Glutamatergic neuron (in vitro differentiated cells): ENCODE measurements at regions not wholly inside any gene's neighbourhood (a gene's known extent, or its start where the extent isn't known, plus 50 kb on each side); places are given as distances from the start of the nearest gene placed in this dataset.

Experiments
- DNase-seq: peaks from one replicate; pipeline ENCODE4 v3.0.0; 2022
- H3K27ac Mint-ChIP-seq: one replicate; pipeline ENCODE4 v1.8.0; 2020; ENCODE audit warnings: mild to moderate bottlenecking, mixed read lengths, inconsistent platforms; ENCODE audit not compliant: unreplicated experiment
- H3K27me3 Mint-ChIP-seq: one replicate; pipeline ENCODE4 v1.8.0; 2020; ENCODE audit warnings: mild to moderate bottlenecking, moderate library complexity, mixed read lengths, inconsistent platforms; ENCODE audit not compliant: unreplicated experiment
- H3K36me3 Mint-ChIP-seq: one replicate; pipeline ENCODE4 v1.8.0; 2020; ENCODE audit warnings: mild to moderate bottlenecking, mixed read lengths, inconsistent platforms; ENCODE audit not compliant: unreplicated experiment
- H3K4me1 Mint-ChIP-seq: one replicate; pipeline ENCODE4 v1.8.0; 2020; ENCODE audit warnings: mild to moderate bottlenecking, low read depth, mixed read lengths, inconsistent platforms; ENCODE audit not compliant: unreplicated experiment
- H3K4me3 Mint-ChIP-seq: one replicate; pipeline ENCODE4 v1.8.0; 2020; ENCODE audit warnings: mild to moderate bottlenecking, mixed read lengths, inconsistent platforms; ENCODE audit not compliant: unreplicated experiment
- H3K9me3 Mint-ChIP-seq: one replicate; pipeline ENCODE4 v1.8.0; 2020; ENCODE audit warnings: mild to moderate bottlenecking, moderate library complexity, mixed read lengths, inconsistent platforms; ENCODE audit not compliant: unreplicated experiment
- CTCF ChIP-seq: fragments of 200-600 bp; sonication (generic); IDR thresholded peaks from one replicate; pipeline ENCODE4 v1.5.0; 2021; ENCODE audit not compliant: partially characterized antibody, unreplicated experiment

GRCh38 chr12:127565241-127565640 is 701.7 kb upstream of the TMEM132C start:
- H3K27me3 Mint-ChIP-seq = peaks cover 13% of the 10 kb centered on the region
- H3K9me3 Mint-ChIP-seq = peaks cover 12% of the 10 kb centered on the region
- DNase-seq = no peak
- TF ChIP-seq CTCF = no peak
- no peak overlapping the region for H3K4me3 Mint-ChIP-seq
- no peaks in the 10 kb centered on the region for H3K4me1 Mint-ChIP-seq
- H3K27ac Mint-ChIP-seq = no peak overlapping the region
- H3K36me3 Mint-ChIP-seq = peaks cover 8% of the 10 kb centered on the region

- peaks cover 4% of the 10 kb centered on the region for H3K4me1 Mint-ChIP-seq
- no peak for TF ChIP-seq CTCF
- H3K4me3 Mint-ChIP-seq = no peak overlapping the region
- H3K9me3 Mint-ChIP-seq = peaks cover 12% of the 10 kb centered on the region
- peaks cover 20% of the 10 kb centered on the region for H3K27me3 Mint-ChIP-seq
- H3K36me3 Mint-ChIP-seq = peaks cover 8% of the 10 kb centered on the region
- no peak for DNase-seq
- H3K27ac Mint-ChIP-seq = no peak overlapping the region
Measured at GRCh38 chr12:127567531-127567930, 699.4 kb upstream of the TMEM132C start.

- no peak overlapping the region for H3K27ac Mint-ChIP-seq
- H3K9me3 Mint-ChIP-seq = peaks cover 12% of the 10 kb centered on the region
- H3K4me3 Mint-ChIP-seq = no peak overlapping the region
- H3K4me1 Mint-ChIP-seq = peaks cover 7% of the 10 kb centered on the region
- peaks cover 22% of the 10 kb centered on the region for H3K27me3 Mint-ChIP-seq
- H3K36me3 Mint-ChIP-seq = peaks cover 8% of the 10 kb centered on the region
- DNase-seq = no peak
- no peak for TF ChIP-seq CTCF
Measured at GRCh38 chr12:127570387-127570786, 696.6 kb upstream of the TMEM132C start.

GRCh38 chr12:127570793-127571360 is 696.1 kb upstream of the TMEM132C start:
- TF ChIP-seq CTCF = no peak
- no peak overlapping the region for H3K4me3 Mint-ChIP-seq
- peaks cover 7% of the 10 kb centered on the region for H3K4me1 Mint-ChIP-seq
- peaks cover 12% of the 10 kb centered on the region for H3K9me3 Mint-ChIP-seq
- peaks cover 22% of the 10 kb centered on the region for H3K27me3 Mint-ChIP-seq
- H3K27ac Mint-ChIP-seq = no peak overlapping the region
- DNase-seq = no peak
- H3K36me3 Mint-ChIP-seq = peaks cover 8% of the 10 kb centered on the region

- Mint-ChIP-seq H3K27ac (no peak overlapping the region), H3K36me3 (peaks cover 8% of the 10 kb centered on the region), H3K4me1 (peaks cover 7% of the 10 kb centered on the region), H3K27me3 (peaks cover 22% of the 10 kb centered on the region), H3K9me3 (peaks cover 10% of the 10 kb centered on the region), H3K4me3 (no peak overlapping the region)
- DNase-seq = no peak
- no peak for TF ChIP-seq CTCF
Measured at GRCh38 chr12:127571578-127571977, 695.4 kb upstream of the TMEM132C start.
